ENCODE measurements at regions not wholly inside any gene's neighbourhood (a gene's known extent, or its start where the extent isn't known, plus 50 kb on each side); places are given as distances from the start of the nearest gene placed in this dataset.

DNA sequence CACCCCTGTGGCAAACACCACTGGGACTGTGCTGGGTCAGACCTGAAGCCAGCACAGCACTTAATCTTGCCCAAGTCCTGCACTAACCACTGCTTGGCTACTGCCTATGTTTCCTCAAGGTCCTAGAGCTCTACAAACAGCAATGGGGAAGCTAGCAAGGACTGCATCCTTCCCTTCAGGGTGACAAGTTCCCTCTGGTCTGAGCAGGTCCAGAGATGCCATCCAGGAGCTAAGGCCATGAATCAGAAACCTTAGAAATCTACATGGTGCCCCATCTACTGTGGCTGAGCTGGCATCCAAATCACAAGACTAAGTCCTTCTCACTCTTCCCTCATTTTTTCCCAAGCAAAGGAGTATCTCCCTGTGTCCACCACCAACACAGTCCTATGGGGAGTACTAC lies 239.7 kb upstream of the UGT8 start:
- TF ChIP-seq, protein P1, sequence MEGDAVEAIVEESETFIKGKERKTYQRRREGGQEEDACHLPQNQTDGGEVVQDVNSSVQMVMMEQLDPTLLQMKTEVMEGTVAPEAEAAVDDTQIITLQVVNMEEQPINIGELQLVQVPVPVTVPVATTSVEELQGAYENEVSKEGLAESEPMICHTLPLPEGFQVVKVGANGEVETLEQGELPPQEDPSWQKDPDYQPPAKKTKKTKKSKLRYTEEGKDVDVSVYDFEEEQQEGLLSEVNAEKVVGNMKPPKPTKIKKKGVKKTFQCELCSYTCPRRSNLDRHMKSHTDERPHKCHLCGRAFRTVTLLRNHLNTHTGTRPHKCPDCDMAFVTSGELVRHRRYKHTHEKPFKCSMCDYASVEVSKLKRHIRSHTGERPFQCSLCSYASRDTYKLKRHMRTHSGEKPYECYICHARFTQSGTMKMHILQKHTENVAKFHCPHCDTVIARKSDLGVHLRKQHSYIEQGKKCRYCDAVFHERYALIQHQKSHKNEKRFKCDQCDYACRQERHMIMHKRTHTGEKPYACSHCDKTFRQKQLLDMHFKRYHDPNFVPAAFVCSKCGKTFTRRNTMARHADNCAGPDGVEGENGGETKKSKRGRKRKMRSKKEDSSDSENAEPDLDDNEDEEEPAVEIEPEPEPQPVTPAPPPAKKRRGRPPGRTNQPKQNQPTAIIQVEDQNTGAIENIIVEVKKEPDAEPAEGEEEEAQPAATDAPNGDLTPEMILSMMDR (IDR thresholded peaks at IDR 0.05), result no peak
- TF ChIP-seq POLR2A (IDR thresholded peaks at IDR 0.05), result no peak
- no peak for TF ChIP-seq POLR2AphosphoS5 (IDR thresholded peaks at IDR 0.05; ENCODE audit: insufficient read depth in 1 of 2, low read depth in 1 of 2)
- Histone ChIP-seq H3K9me3 (no peaks in the 10 kb centered on the region), H3K27ac (no peak overlapping the region), H3K27me3 (no peaks in the 10 kb centered on the region), H3K36me3 (no peaks in the 10 kb centered on the region), H3K4me1 (no peaks in the 10 kb centered on the region), H3K4me3 (no peak overlapping the region)
- intact Hi-C loops (cut with DNase I), result no loop called here
- DNase-seq (ENCODE audit: extremely low spot score in 2 of 2), result no peak

DNA sequence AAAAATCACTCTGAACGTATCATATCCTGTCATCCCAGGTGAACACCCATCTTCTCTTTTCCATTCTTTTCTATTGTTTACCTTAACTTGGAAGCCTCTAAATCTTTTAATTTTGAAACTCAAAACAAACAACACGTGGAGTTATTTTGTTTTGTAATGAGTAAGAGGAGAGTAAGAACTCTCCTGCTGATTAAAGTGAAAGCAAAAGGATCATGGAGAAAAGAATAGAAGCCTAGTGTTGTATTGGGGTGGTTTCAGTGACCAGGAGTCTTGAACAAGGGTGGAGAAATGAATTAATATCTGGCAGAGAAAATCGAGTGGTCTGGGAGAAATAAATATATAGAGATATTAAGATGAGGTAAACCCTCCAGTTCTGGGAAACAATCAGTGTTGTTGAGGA lies 237.4 kb upstream of the UGT8 start:
- no peak for TF ChIP-seq POLR2AphosphoS5 (IDR thresholded peaks at IDR 0.05; ENCODE audit: insufficient read depth in 1 of 2, low read depth in 1 of 2)
- TF ChIP-seq, protein P1 (IDR thresholded peaks at IDR 0.05), result no peak
- TF ChIP-seq POLR2A (IDR thresholded peaks at IDR 0.05), result no peak
- no peaks in the 10 kb centered on the region for H3K9me3 ChIP-seq
- no peak for DNase-seq (ENCODE audit: extremely low spot score in 2 of 2)
- no peaks in the 10 kb centered on the region for H3K36me3 ChIP-seq
- H3K27ac ChIP-seq, result no peak overlapping the region
- H3K4me1 ChIP-seq, result no peaks in the 10 kb centered on the region
- H3K4me3 ChIP-seq, result no peak overlapping the region
- intact Hi-C loops (cut with DNase I), result no loop called here
- no peaks in the 10 kb centered on the region for H3K27me3 ChIP-seq

DNA sequence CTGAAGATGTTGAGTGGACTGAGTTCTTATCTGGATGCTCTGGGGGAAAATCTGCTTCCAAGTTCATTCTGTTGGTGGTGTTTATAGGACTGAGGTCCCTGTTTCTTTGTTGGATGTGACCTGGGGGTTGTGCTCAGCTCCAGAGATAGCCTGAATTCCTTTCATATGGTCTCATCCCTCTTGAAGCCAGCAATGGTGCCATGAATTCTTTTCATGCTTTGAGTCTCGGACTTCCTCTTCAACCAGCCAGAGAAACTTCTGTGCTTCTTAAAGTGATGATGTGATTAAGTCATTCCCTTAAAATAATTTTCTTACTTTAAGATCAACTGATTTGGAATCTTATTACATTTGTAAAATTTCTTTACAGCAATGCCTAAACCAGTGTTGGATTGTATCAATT lies 233.8 kb upstream of the UGT8 start:
- intact Hi-C loops (cut with DNase I), result no loop called here
- TF ChIP-seq POLR2A (IDR thresholded peaks at IDR 0.05) (no peak), POLR2AphosphoS5 (IDR thresholded peaks at IDR 0.05; ENCODE audit: insufficient read depth in 1 of 2, low read depth in 1 of 2) (no peak)
- TF ChIP-seq, protein P1 (IDR thresholded peaks at IDR 0.05), result no peak
- Histone ChIP-seq H3K4me3 (no peak overlapping the region), H3K4me1 (no peaks in the 10 kb centered on the region), H3K9me3 (no peaks in the 10 kb centered on the region), H3K36me3 (no peaks in the 10 kb centered on the region), H3K27ac (no peak overlapping the region), H3K27me3 (no peaks in the 10 kb centered on the region)
- no peak for DNase-seq (ENCODE audit: extremely low spot score in 2 of 2)

DNA sequence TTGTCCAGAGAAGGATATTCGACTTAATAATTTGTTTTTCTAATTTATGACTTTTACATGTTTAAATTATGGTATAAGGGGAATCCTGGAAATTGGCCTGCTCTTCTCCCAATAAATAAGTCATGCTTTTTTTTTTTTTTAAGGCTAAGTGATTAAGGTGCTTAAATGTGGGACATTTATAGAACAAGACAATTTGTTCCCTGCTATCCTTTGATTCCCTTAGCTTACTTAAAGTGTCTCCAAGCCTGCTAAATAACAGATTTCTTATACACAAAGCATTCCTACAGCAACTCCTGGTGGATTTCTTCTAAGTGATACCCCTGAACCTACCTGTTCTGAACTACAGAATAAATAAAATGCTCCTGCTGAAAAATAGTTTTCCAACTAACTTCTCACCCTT lies 233.0 kb upstream of the UGT8 start:
- no peak for DNase-seq (ENCODE audit: extremely low spot score in 2 of 2)
- Histone ChIP-seq H3K36me3 (no peaks in the 10 kb centered on the region), H3K27me3 (no peaks in the 10 kb centered on the region), H3K4me3 (no peak overlapping the region), H3K9me3 (no peaks in the 10 kb centered on the region), H3K4me1 (no peaks in the 10 kb centered on the region), H3K27ac (no peak overlapping the region)
- intact Hi-C loops (cut with DNase I), result no loop called here
- TF ChIP-seq POLR2A (IDR thresholded peaks at IDR 0.05) (no peak), POLR2AphosphoS5 (IDR thresholded peaks at IDR 0.05; ENCODE audit: insufficient read depth in 1 of 2, low read depth in 1 of 2) (no peak)
- TF ChIP-seq, protein P1 (IDR thresholded peaks at IDR 0.05), result no peak

DNA sequence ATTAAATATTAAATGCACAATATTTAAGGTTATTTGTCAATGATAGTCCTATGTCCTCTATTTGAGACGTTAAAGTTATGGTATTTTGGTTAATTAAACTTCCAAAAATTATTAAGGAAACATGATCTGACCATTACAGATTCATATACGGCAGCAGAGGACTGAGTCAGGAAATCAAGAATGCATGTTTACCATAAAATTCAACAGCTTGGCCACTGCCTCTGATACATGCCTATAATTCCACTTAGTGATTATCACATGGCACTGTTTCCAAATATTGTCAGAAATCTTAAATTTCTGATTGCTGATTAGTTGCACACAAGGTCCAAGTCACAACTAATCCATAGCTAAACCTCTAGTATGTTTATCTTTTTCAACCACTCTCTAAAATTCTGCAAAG lies 232.2 kb upstream of the UGT8 start:
- TF ChIP-seq POLR2AphosphoS5 (IDR thresholded peaks at IDR 0.05; ENCODE audit: insufficient read depth in 1 of 2, low read depth in 1 of 2) (no peak), POLR2A (IDR thresholded peaks at IDR 0.05) (no peak)
- TF ChIP-seq, protein P1 (IDR thresholded peaks at IDR 0.05), result no peak
- no peak for DNase-seq (ENCODE audit: extremely low spot score in 2 of 2)
- Histone ChIP-seq H3K36me3 (no peaks in the 10 kb centered on the region), H3K9me3 (no peaks in the 10 kb centered on the region), H3K4me1 (no peaks in the 10 kb centered on the region), H3K4me3 (no peak overlapping the region), H3K27ac (no peak overlapping the region), H3K27me3 (no peaks in the 10 kb centered on the region)
- intact Hi-C loops (cut with DNase I), result no loop called here

Data from vagina (tissue), 2 donors.